Posterior cingulate gyrus (tissue), 11 donors: ENCODE measurements at regions not wholly inside any gene's neighbourhood (a gene's known extent, or its start where the extent isn't known, plus 50 kb on each side); places are given as distances from the start of the nearest gene placed in this dataset.

Experiments
- DNase-seq, 10 donors: peaks; one replicate each; pipeline versions ENCODE4 v3.0.0 to v3.0.0-alpha.2; 2020 to 2021; ENCODE audit warnings: mixed read lengths in 3 of 10
- intact Hi-C: fragments of 100-400 bp; cut with DNase I; formaldehyde crosslinking; loops from one replicate; pipeline ENCODE4 v1.15.1; 2023

- DNase-seq, result no peak
- intact Hi-C loops, result no loop called here
Measured at GRCh38 chr2:173419506-173419905, 64.8 kb downstream of the CDCA7 start.

- no peak for DNase-seq
- intact Hi-C loops, result no loop called here
Measured at GRCh38 chr2:173424886-173425285, 70.2 kb downstream of the CDCA7 start.

GRCh38 chr2:173427887-173428668 is 73.4 kb downstream of the CDCA7 start:
- DNase-seq, result no peak
- intact Hi-C loops, result no loop called here

- DNase-seq, result no peak
- intact Hi-C loops, result no loop called here
Measured at GRCh38 chr2:173431191-173431590, 76.5 kb downstream of the CDCA7 start.

- no peak for DNase-seq
- intact Hi-C loops, result no loop called here
Measured at GRCh38 chr2:173432049-173432754, 77.5 kb downstream of the CDCA7 start.

- no peak for DNase-seq
- intact Hi-C loops, result no loop called here
Measured at GRCh38 chr2:173434762-173435569, 80.3 kb downstream of the CDCA7 start.

- DNase-seq, result no peak
- intact Hi-C loops, result no loop called here
Measured at GRCh38 chr2:173435574-173435973, 80.9 kb downstream of the CDCA7 start.

GRCh38 chr2:173436088-173436487 is 81.4 kb downstream of the CDCA7 start:
- intact Hi-C loops, result no loop called here
- no peak for DNase-seq

GRCh38 chr2:173441222-173441621 is 86.5 kb downstream of the CDCA7 start:
- no peak for DNase-seq
- intact Hi-C loops, result no loop called here

GRCh38 chr2:173442542-173442941 is 87.9 kb downstream of the CDCA7 start:
- DNase-seq, result no peak
- intact Hi-C loops, result no loop called here

- DNase-seq, result no peak
- intact Hi-C loops, result no loop called here
Measured at GRCh38 chr2:173446722-173447121, 92.0 kb downstream of the CDCA7 start.

GRCh38 chr2:173448938-173449471 is 94.3 kb downstream of the CDCA7 start:
- intact Hi-C loops, result no loop called here
- DNase-seq, result peak in 2 of 10 donors; percentile 18 to 19

- intact Hi-C loops, result no loop called here
- DNase-seq, result no peak
Measured at GRCh38 chr2:173451118-173451517, 96.4 kb downstream of the CDCA7 start.

- intact Hi-C loops, result no loop called here
Measured at GRCh38 chr2:173451941-173452340, 97.3 kb downstream of the CDCA7 start.

GRCh38 chr2:173452416-173452815 is 97.7 kb downstream of the CDCA7 start:
- intact Hi-C loops, result no loop called here
- no peak for DNase-seq

More at GRCh38 chr2:173451941-173452340, 97.3 kb downstream of the CDCA7 start:
- DNase-seq, result no peak

GRCh38 chr2:173456960-173457359 is 102.3 kb downstream of the CDCA7 start:
- no peak for DNase-seq
- intact Hi-C loops, result no loop called here

- DNase-seq, result no peak
- intact Hi-C loops, result no loop called here
Measured at GRCh38 chr2:173457366-173457765, 102.7 kb downstream of the CDCA7 start.

- DNase-seq, result no peak
- intact Hi-C loops, result no loop called here
Measured at GRCh38 chr2:173458991-173459780, 104.5 kb downstream of the CDCA7 start.

GRCh38 chr2:173462892-173463840 is 108.5 kb downstream of the CDCA7 start:
- intact Hi-C loops, result no loop called here
- no peak for DNase-seq
